Stomach (tissue), 8 donors: ENCODE measurements at regions not wholly inside any gene's neighbourhood (a gene's known extent, or its start where the extent isn't known, plus 50 kb on each side); places are given as distances from the start of the nearest gene placed in this dataset.
A peak's percentile ranks its signal among the peaks of the same experiment; 100 is the strongest.
"Not testable (repeated sequence)": the region's sequence is repeated elsewhere in the genome, so short reads cannot be mapped to it uniquely, and the experiment has no call there.

Source experiments
- DNase-seq, 2 donors: peaks; one replicate each; pipeline versions ENCODE4 v3.0.0 to v3.0.0-alpha.2; 2013 to 2019
- H3K27ac ChIP-seq, 5 donors: fragments of 200-600 bp in 4 of 5; sonication (generic) in 4 of 5; one replicate each; pipeline ENCODE4 v1.5.1; 2013 to 2019; ENCODE audit warnings: mild to moderate bottlenecking in 1 of 5, moderate library complexity in 1 of 5
- H3K27me3 ChIP-seq, 3 donors: fragments of 200-600 bp; sonication (generic); one replicate each; pipeline ENCODE4 v1.5.1; 2017 to 2019; ENCODE audit warnings: mixed run types in 1 of 3
- H3K36me3 ChIP-seq, 4 donors: fragments of 200-600 bp; sonication (generic); 1 replicate in 3 of 4; 2 replicates in 1 of 4; pipeline ENCODE4 v1.5.1; 2016 to 2019
- H3K4me1 ChIP-seq, 4 donors: fragments of 200-600 bp; sonication (generic); one replicate each; pipeline ENCODE4 v1.5.1; 2016 to 2019
- H3K4me3 ChIP-seq, 4 donors: fragments of 200-600 bp; sonication (generic) in 3 of 4; one replicate each; pipeline ENCODE4 v1.5.1; 2016 to 2019; ENCODE audit warnings: mild to moderate bottlenecking in 1 of 4
- H3K9me3 ChIP-seq, 4 donors: fragments of 200-600 bp; sonication (generic); one replicate each; pipeline ENCODE4 v1.5.1; 2016 to 2019
- CTCF ChIP-seq, 7 experiments: fragments of 450-650 bp in 4 of 7; fragments of 200-600 bp in 3 of 7; sonication (generic) in 3 of 7; IDR thresholded peaks; one replicate each; pipeline ENCODE4 v1.5.1; 2016 to 2019; ENCODE audit warnings: antibody characterized with exemption in 7 of 7, control low read depth in 2 of 7, mild to moderate bottlenecking in 1 of 7
- EP300 ChIP-seq: sonication (generic); formaldehyde crosslinking; IDR thresholded peaks from one replicate; pipeline ENCODE4 v1.6.1; 2017; ENCODE audit warnings: antibody characterized with exemption
- POLR2A ChIP-seq, 4 donors: fragments of 450-650 bp; IDR thresholded peaks; one replicate each; pipeline ENCODE4 v1.6.1; 2016; ENCODE audit warnings: antibody characterized with exemption in 4 of 4, control low read depth in 2 of 4, mild to moderate bottlenecking in 1 of 4, moderate library complexity in 1 of 4
- POLR2AphosphoS5 ChIP-seq, 3 donors: sonication (generic); formaldehyde crosslinking; IDR thresholded peaks; one replicate each; pipeline ENCODE4 v1.6.1; 2016; ENCODE audit warnings: antibody characterized with exemption in 3 of 3
- WGBS, 5 donors: extraction: QIAGEN DNeasy Blood & Tissue Kit in 3 of 5; methylation state at CpG; one replicate each; pipeline versions ENCODE4 v1.1.5 to v1.1.7; 2013 to 2018; 5-methylcytosine and 5-hydroxymethylcytosine counted together
- intact Hi-C: fragments of 100-400 bp; cut with DNase I; formaldehyde crosslinking; loops from one replicate; pipeline ENCODE4 v1.15.1; 2023; ENCODE audit warnings: low total_unique reads
- donor health status: healthy with polysubstance abuse.
- donor health status: Bipolar disorder and iron deficiency.
- donor health status: healthy.

- Histone ChIP-seq H3K4me3 (no peak overlapping the region), H3K36me3 (no peaks in the 10 kb centered on the region), H3K27ac (no peak overlapping the region), H3K4me1 (no peaks in the 10 kb centered on the region), H3K9me3 (no peaks in the 10 kb centered on the region), H3K27me3 (no peaks in the 10 kb centered on the region)
- intact Hi-C loops = no loop called here
- DNase-seq = no peak
- WGBS, 5 donors = 78 to 87% (median 82%) methylated on average over 3 of the region's 3 CpGs
- TF ChIP-seq CTCF (IDR thresholded peaks at IDR 0.05) = no peak
- no peak for TF ChIP-seq POLR2A (IDR thresholded peaks at IDR 0.05)
- TF ChIP-seq POLR2AphosphoS5 (IDR thresholded peaks at IDR 0.05) = no peak
- no peak for TF ChIP-seq EP300
Observed at GRCh38 chr9:38518826-38519225, 94.6 kb upstream of the IGFBPL1 start.

- 44 to 65% (median 50%) methylated on average over 3 of the region's 3 CpGs for WGBS, 5 donors
- intact Hi-C loops, H3K9me3 ChIP-seq, H3K4me1 ChIP-seq, DNase-seq, H3K27me3 ChIP-seq, H3K36me3 ChIP-seq, H3K27ac ChIP-seq, H3K4me3 ChIP-seq: not testable (repeated sequence)
Observed at GRCh38 chr9:38516273-38516672, 92.0 kb upstream of the IGFBPL1 start.

GRCh38 chr9:38515055-38515454 lies 90.8 kb upstream of the IGFBPL1 start:
- WGBS, 5 donors = 25 to 43% (median 30%) methylated on average over 3 of the region's 3 CpGs
- H3K4me3 ChIP-seq, H3K36me3 ChIP-seq, H3K27ac ChIP-seq, H3K9me3 ChIP-seq, H3K27me3 ChIP-seq, H3K4me1 ChIP-seq, intact Hi-C loops: not testable (repeated sequence)
- DNase-seq = peak in 1 of 2 donors; percentile 36

GRCh38 chr9:38510340-38510739 lies 86.1 kb upstream of the IGFBPL1 start:
- H3K9me3 ChIP-seq, intact Hi-C loops, DNase-seq, H3K4me1 ChIP-seq, H3K36me3 ChIP-seq, H3K4me3 ChIP-seq, H3K27ac ChIP-seq, H3K27me3 ChIP-seq: not testable (repeated sequence)
- 66 to 78% (median 74%) methylated on average over 3 of the region's 3 CpGs for WGBS, 5 donors

GRCh38 chr9:38507587-38507986 lies 83.3 kb upstream of the IGFBPL1 start:
- H3K36me3 ChIP-seq = no peaks in the 10 kb centered on the region
- WGBS, 5 donors = 70 to 84% (median 83%) methylated on average over 4 of the region's 4 CpGs
- no peaks in the 10 kb centered on the region for H3K9me3 ChIP-seq
- H3K27me3 ChIP-seq = no peaks in the 10 kb centered on the region
- intact Hi-C loops = no loop called here
- no peak for DNase-seq
- H3K27ac ChIP-seq = no peak overlapping the region
- no peak overlapping the region for H3K4me3 ChIP-seq
- TF ChIP-seq POLR2AphosphoS5 (IDR thresholded peaks at IDR 0.05) = no peak
- no peaks in the 10 kb centered on the region for H3K4me1 ChIP-seq

- H3K9me3 ChIP-seq, intact Hi-C loops, DNase-seq, H3K27ac ChIP-seq, H3K4me1 ChIP-seq, H3K36me3 ChIP-seq, H3K27me3 ChIP-seq, H3K4me3 ChIP-seq: not testable (repeated sequence)
- 33 to 88% (median 82%) methylated on average over 1 to 4 of the region's 4 CpGs for WGBS, 5 donors
Observed at GRCh38 chr9:38500171-38500570, 75.9 kb upstream of the IGFBPL1 start.

GRCh38 chr9:38498551-38498950 lies 74.3 kb upstream of the IGFBPL1 start:
- 32 to 95% (median 85%) methylated on average over 2 of the region's 2 CpGs for WGBS, 5 donors

GRCh38 chr9:38489057-38489456 lies 64.8 kb upstream of the IGFBPL1 start:
- Histone ChIP-seq H3K27me3 (peaks cover 0 to 32% (median 0%) of the 10 kb centered on the region in 3 donors), H3K36me3 (no peaks in the 10 kb centered on the region), H3K4me1 (no peaks in the 10 kb centered on the region), H3K27ac (no peak overlapping the region), H3K4me3 (no peak overlapping the region), H3K9me3 (no peaks in the 10 kb centered on the region)
- no peak for TF ChIP-seq POLR2AphosphoS5 (IDR thresholded peaks at IDR 0.05)
- no peak for TF ChIP-seq CTCF (IDR thresholded peaks at IDR 0.05)
- TF ChIP-seq EP300 = no peak
- no peak for TF ChIP-seq POLR2A (IDR thresholded peaks at IDR 0.05)
- 83 to 93% (median 86%) methylated on average over 16 to 21 of the region's 21 CpGs for whole genome bisulfite sequencing, 5 donors
- intact Hi-C loops = no loop called here
- no peak for DNase-seq

More at GRCh38 chr9:38498551-38498950, 74.3 kb upstream of the IGFBPL1 start:
- H3K4me1 ChIP-seq, H3K27me3 ChIP-seq, intact Hi-C loops, H3K4me3 ChIP-seq, H3K27ac ChIP-seq, H3K9me3 ChIP-seq, H3K36me3 ChIP-seq, DNase-seq: not testable (repeated sequence)
